Hepatic stellate cell (primary cell): ENCODE measurements at regions not wholly inside any gene's neighbourhood (a gene's known extent, or its start where the extent isn't known, plus 50 kb on each side); places are given as distances from the start of the nearest gene placed in this dataset.

Experiments used
- DNase-seq: peaks from one replicate; pipeline ENCODE4 v3.0.0; 2011; ENCODE audit warnings: low spot score

DNA sequence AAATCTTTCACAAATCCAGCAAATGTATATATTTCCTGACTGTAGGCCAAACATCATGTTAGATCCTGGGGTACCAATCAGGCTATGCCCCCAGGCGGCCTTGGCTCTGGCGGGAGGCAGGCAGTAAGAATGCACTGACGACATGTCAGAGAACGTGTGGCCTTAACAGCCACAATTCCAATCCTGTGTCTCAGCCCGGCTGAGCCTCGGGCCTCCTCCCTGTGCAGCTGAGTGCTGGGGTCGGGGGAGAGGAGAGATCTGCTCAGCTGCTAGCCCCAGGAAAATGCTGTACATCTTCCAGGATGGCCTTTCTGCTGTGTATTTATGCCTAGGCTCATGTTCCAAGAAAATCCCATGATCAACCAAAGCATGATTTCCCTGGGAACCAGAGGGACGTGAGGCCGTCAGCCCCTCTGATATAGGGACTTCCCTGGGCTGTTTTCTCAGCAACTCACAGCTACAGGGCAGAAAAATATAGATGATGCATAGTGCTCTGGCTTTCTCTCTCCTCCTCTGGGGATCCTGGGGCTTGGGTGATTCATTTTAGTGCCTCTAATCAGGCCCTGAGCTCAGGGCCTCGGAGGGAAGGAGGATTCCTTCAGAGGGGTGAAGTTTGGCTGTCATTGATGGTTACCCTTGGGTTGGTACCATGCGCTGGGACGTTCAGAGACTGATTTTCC is 604.0 kb downstream of the HS3ST4 start:
- DNase-seq = no peak

DNA sequence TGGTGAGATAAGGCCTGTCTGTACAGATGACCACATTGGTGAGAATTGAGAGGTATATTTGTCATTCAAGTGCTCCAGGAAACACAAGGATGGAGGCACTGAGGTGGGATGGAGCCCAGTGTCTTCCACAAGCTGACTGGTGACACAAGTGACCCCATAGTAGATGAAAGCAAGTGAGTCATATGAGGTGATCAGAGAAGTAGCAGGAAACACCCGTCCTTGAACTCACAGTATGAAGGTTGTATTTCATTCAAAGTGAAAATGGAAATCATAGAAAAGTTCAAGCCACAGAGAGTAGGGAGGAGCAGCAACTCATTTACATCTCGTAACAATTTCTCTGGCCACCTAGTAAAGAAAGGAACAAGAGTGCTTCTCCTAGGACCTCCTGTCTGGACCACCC is 609.8 kb downstream of the HS3ST4 start:
- DNase-seq = no peak

DNA sequence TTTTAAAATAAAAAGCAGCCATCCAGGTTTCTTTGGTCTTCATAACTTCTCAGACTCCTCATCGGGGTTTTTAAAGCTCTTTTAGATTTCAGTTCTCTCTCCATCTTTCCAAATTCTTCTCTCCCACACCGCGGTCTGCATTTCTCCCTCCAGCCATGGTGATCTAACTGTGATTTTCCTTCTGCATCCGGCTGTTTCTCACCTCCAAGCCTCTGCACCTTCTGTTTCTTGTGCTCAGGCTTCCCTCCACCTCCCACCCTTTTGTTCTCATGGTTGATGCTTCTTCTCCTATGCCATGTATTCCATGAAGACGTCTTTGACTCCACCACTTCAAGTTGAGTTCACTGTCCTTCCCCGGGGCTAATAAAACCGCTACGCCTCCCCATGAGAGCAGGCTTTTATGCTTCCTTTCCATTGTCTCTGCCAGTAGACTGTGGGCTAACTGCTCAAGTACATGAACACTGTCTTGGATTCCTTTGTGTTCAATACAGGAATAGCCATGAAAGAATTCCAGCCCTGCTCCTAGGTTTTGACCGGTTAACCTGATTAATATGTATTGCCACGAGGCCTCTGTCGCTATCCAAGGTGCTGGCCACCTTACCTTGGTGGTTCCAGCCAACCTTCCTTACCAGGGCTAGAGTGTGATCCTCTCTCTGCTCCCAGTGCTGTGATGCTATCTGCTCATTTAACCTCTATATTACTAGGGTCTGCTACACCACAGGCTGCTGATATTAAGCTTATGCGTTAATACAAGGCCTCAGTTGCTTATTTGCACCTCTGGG is 625.1 kb downstream of the HS3ST4 start:
- no peak for DNase-seq

DNA sequence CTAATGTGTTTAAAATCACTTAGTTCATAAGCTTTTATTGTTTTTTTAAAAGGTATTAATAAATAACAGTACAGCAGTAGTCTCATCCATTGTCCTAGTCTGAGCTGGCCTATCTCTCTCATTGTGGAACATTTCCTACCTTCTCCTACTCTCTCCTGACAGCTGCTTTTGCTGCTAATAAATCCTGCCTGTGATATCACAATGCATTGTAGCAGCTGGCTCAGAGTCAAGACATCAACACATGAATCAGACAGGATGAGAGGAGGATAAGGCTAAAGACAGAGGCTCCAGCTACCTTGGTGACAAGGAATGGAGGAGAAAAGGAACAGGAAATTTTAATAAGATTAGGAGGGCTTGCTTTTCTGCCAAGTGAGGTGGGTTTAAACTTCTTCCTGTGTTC is 626.1 kb downstream of the HS3ST4 start:
- DNase-seq = no peak

DNA sequence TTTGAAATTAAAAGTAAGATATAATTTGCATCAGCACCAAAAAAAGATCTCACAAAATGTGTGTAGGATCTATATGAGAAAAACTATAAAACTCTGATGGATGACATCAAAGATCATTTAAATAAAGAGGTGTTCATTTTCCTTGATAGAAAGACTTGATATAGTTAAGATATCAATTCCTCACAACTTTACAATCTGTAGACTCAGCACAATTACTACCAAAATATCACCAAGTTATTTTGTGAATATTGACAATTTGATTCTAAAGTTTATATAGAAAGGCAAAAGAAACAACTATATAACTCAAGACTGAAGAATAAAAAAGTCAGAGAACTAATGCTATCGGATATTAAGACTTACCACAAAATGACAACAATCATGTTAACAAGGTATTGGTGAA is 638.9 kb downstream of the HS3ST4 start:
- no peak for DNase-seq

DNA sequence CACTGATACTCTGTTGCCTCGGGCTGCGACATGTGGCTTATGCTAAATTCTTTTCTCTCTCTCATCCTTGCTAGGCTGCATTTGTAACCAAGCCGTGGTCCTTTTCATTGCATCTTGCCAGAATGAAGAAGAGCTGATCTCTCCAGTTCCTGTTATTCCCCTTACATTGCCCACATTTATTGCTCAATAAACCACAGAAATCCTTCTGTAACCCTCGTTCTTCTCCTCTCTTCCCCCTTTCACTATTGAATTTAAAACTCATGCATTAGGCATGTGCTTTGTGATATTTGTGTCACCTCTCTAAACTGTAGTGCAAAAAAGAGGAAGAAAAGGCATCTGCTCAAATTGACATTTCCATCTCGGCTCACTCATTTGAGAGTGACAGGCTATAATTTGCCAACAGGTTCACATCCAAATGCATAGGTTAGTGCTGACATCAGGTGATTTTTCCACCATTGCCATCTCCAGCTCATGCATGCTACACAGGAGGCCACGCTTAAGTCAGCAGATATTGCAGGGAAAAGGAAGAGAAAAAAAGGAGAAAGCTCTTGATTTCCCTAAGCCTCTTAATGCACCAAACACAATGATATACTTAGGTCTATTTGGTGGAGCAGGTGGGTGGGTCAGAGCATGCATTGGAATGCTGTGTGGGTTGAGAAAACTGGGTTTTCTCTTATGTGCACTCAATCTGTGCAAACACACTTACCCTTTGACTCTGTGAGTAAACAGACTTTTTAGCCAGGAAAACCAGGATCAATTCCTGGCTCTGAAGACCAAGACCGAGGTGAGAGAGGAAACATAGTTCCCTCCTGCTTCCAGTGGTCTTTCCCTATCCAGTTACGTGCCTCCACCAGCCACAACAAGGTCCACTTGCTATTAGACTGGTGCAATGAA is 642.7 kb downstream of the HS3ST4 start:
- DNase-seq = no peak

DNA sequence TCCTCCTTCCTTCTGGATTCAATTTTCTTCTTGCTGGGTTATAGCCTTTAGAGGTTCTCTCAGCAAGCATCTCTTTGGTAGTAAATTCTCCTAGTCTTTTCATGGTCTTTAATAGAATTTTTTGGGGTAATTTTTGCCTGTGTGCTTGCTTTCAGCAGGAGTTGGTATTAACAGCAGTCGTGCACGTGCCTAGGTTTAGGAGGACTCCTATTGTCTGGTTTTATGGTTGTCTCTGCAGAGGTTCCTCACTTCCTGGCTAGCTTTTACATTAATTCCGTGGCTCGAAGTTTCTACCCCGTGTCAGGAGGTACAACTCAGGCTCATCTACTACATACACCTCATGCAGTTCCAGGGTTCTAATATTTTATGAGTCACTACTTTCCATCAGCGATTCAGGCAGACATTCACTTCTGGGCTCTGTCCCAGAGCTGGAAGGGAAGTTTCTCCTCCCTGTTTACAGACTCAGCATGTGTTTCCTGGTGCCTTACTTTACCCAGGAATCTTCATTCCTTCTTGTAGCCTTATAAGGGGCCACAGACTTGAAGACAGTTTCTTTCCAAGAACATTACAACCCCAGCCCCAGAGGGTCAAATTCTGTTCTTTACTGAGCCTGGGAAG is 643.6 kb downstream of the HS3ST4 start:
- DNase-seq = no peak

DNA sequence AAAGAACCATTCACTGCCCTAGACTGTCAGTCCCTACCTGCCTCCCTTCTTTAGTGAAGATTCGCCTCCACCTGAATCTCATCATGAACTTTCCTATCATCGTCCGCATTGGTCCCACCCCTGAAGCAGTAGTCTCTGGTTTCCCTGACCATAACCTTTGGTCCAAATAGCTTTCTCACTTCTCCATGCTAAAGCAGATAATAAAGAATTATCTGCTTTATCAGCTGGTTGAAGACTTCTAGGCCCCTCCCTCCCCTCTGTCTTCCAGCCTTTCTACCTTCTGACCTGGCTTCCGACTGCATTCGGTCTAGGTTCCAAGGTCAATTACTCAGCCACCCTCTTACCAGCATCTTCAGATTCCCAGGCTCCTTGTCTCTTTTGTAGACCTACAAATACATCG is 650.9 kb downstream of the HS3ST4 start:
- DNase-seq = no peak

DNA sequence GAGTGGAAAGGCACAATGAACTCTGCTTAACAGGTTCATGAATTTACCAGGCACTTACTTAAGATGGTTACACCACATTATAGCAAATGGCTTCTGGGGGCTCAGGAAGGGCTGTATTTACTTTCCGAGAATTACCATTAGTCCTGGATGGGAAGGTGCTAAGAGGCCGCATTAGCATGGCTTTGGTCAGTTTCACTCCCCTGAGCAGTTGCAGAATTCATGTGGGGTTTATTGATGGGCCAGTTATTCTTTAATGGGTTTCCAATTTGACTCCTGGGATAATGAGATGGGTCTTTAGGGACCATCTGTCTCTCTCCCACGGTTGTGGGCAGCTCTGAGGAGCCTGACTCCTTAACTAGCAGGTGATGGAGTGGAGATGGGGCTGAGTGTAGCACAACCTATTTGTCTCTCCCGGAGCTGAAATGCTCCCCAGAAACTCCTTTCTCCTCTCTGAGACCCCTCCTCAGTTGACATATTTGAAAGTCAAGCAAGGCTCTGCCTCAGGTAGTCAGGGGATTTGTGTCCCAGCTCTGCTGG is 652.5 kb downstream of the HS3ST4 start:
- DNase-seq = no peak

DNA sequence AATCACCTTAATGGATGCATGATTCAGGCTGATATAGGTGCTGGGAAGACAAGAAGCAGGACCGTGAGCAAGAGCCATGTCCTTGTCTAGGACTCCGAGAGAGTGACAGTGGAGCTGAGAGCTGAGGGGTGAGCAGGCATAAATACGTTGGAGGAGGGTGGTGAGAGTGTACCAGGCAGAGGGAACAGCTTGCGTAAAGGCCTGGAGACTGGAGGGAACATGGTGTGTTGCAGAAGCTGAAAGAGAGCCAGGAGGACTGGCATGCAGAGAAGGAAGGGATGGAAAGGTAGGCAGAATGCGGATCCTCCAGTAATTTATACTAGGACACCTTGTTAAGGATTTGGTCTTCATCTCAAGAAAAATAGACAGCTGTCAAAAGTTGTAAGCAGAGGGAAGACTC is 653.2 kb downstream of the HS3ST4 start:
- no peak for DNase-seq

DNA sequence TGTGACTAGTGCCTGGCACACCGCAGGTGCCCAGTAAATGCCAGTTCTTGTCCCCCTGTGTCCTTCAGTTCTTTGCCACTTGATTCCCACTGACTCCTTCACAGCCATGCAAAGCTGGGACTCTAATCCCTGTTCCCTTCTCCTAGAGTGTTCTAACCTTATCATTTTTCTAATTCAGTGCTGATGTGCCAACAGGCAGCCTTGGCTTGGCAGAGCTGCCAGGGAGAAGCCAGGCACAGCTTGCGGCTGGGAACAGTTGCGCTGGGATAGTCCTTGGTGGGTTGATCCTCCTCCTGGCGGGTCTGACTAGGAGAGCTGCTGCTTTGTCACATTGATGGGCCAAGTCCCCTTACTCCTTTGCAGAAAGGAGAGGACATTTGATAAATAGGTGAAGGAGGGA is 654.2 kb downstream of the HS3ST4 start:
- DNase-seq = no peak

DNA sequence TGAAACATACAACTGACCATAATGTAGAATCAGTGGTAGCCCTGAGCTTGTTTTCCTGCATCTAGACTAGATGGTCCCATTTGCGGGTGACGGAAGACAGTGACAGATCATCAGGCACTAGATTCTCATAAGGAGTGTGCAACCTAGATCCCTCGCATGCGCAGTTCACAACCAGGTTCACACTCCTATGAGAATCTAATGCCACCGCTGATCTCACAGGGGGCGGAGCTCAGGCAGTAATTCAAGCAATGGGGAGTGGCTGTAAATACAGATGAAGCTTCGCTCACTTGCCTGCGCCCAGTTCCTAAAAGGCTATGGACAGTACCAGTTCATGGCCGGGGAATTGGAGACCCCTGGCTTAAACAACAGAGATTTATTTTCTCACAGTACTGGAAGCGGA is 656.3 kb downstream of the HS3ST4 start:
- DNase-seq = no peak

DNA sequence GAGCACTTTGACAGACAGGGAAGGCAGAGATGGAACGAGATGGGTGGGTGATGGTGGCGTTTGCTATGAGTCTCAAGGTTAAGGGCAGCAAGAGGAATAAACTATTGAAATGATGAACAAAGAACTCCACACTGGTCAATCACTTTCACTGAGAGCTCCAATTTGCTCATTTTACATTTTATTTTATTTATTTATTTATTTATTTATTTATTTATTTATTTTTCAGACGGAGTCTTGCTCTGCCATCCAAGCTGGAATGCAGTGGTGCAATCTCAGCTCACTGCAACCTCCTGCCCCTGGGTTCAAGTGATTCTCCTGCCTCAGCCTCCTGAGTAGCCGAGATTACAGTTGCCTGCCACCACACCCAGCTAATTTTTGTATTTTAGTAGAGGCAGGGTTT is 669.1 kb downstream of the HS3ST4 start:
- no peak for DNase-seq

DNA sequence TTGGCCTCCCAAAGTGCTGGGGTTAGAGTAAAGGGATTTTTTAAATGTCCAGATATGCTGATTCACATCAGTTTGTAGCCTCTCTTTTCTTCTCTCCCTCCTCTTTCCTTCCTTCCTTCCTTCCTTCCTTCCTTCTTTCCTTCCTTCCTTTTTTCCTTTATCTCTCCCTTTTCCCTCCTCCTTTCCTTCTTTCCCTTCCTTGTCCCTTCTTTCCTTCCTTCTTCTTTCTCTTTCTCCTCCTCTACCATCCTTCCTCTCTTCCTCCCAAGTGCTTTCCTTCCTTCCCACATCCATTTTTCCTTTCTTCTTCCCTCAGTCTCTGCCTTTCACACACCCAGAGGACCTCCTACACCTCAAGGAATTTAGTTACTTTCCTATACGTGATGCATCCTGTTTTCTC is 671.8 kb downstream of the HS3ST4 start:
- DNase-seq = no peak

DNA sequence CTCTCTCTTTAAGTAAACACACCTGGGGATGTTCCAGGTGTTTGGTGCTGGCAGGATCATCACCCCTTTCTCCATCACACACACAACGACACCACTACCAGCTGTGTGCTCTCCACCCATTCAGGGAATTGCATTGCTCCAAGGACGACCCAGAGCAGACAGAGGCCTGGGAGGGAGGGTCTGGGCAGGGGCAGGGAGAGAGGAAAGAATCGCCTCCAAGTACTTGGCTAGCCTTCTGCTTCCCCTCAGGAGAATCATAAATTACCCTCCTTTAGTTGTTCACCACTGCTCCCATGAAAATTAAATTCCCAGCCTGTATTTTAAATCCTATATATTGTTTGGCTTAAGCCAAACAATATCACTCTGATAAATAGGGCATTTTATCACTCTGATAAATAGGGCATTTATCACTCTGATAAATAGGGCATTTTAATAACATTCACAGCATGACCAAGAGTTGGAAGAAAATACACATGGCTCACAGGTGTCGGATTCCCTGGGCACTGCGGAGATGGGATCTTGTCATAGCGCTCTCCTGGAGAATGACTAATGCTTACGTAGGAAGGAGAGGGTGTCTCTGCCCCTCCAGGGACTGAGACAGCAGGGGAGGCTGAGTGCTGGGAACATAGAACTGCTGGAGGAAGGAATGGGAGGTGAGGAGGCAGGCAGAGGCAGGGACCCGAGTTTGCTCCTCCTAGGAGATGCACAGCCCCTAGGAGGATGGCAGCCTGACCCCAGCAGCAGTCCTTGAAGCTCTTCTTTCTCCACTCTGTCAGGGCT is 673.6 kb downstream of the HS3ST4 start:
- no peak for DNase-seq

DNA sequence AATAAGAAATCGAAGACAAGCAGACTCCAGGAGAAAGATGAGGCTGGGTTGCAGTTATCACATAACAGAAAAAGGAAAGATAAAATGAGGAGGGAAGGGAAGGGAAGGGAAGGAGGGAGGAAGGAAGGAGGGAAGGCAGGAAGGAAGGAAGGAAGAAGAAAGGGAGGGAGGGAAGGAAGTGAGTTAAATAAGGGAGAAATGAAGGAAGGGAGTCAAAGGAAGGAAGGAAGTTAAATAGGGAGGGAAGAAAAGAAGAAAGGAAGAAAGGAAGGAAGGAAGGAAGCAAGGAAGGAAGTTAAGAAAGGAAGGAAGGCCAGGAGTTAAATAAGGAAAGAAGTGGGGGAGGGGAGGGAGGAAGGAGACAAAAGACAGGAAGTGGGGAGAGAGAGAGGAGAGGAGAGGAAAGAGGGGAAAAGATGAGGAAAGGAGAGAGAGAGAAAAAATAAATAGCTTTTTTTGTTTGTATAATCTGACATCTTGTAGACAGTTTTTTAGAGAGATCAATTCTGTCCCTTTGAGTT is 679.6 kb downstream of the HS3ST4 start:
- no peak for DNase-seq

DNA sequence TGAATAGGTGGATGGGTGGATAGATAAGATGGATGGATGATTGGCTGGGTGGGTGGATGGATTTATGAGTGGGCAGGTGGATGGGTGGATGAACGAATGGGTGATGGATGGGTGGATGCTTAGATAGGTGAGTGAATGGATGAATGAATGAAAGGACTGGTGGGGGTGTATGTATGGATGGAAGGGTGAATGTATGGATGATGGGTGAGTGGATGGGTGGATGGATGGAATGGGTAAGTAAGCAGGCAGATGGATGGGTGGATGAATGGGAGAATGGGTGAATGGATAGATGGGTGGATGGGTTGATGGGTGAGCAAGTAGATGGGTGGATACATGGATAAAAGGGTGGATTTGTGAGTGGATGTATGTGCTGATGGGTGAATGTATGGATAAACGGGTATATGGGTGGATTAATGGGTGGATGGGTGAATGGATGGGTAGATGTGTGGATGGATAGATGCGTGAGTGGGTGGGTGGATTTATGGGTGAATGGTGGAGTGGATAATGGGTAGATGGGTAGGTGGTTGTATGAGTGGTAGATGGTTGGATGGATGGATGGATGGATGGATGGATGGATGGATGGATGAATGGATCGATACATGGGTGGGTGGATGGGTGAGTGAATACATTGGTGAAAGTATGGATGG is 682.6 kb downstream of the HS3ST4 start:
- DNase-seq = no peak

DNA sequence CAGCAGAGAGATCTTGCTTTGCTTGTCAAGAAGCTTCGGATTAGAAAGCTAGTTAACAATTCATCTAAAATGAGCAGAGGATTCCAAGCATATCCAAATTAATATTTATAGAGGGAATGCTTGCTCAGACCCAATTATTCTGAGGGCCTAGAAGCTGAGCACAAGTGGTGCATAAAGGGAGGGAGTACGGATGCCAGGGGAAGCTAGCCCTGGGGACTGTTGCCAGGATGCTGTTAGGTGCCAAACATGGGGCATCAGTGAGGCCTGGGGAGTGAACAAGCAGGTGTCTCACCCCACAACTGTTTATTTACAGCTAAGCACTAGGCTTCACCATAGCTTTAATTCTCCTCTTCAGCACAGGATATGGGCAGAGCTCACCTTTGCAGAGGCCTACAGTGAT is 684.1 kb upstream of the C16orf82 start:
- no peak for DNase-seq

DNA sequence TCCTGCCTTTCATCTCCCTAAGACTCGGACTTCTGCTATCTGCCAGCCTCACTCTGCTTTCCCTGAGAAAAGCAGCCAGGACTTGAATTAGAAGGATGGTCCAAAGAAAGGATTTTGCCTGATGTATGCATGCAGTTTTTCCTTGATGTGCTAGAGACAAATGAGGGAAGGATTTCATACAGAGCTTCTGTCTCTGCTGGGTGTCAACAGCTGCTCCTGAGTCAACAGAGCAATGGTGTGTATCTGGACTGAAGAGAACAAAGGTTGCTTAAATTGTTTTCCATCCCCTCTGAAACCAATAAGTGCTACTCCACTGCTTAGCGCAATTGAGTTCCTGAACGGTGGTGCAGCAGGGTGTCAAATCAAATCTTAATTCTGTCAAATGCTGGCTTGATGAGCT is 680.6 kb upstream of the C16orf82 start:
- DNase-seq = no peak

DNA sequence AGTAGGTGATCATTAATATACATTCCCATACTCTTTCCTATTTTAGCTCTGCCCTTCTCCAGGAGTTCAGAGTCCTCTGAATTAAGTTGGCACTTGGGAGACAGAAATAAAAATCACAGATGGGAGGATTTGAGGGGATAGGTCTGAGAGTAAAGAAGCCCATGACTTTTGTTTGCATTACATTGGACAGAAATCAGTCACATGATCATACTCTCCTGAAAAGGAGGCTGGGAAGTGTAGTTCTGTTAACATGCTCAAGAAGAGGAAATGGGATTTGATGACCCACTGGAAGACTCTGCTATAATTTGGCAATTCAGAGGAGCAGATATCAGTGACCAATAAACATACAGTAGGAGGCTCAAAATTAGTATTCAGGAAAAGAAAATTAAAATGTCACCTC is 674.9 kb upstream of the C16orf82 start:
- no peak for DNase-seq

DNA sequence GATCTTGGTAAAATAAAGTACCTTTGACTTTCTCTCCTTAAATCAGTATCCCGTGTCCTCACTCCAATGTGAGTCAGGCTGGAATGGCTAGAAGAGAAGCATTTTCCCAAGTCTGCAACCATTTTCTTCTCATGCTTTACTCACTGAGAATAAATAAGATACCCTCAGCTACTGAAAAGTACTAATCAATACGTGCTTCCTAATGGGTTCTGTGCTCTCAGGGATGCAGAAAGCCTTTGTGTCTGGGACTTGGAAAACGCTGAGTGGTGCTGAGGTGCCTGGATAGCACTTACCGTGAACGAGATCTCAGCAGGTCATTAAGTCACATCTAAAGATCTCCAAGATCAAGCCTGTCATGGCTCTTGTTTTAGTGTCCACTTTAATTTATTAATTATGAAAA is 672.3 kb upstream of the C16orf82 start:
- no peak for DNase-seq
